ENCODE measurements at regions not wholly inside any gene's neighbourhood (a gene's known extent, or its start where the extent isn't known, plus 50 kb on each side); places are given as distances from the start of the nearest gene placed in this dataset.

DNA sequence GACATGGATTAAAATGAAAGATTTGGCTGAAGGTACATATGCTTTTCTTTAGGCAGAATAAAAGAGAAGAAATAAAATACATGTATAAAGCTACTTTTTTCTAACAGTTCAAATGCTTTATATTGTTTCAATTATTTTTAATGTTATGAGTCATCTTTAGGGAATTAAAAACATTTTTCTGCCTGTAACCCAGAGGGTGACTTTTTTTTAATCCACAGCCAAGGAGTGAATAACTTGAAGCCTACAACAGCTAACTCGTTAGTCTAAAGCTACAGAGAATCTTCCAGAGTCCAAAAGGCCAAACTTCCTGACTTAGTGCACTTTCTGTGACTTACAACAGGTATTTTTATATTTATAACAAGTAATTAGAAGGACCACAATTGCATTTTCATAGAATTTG, 151.6 kb downstream of the SEC23A start:
- FAIRE-seq: no peak
- no peaks in the 10 kb centered on the region for H4K20me1 ChIP-seq (replicated peaks in 1 of 2; ENCODE audit: control insufficient read depth in 1 of 2, insufficient read depth in 2 of 2, low read length in 2 of 2)
- no peak overlapping the region for H2AFZ ChIP-seq (ENCODE audit: low read length)
- H3K27ac ChIP-seq (ENCODE audit: low read depth, low read length): no peak overlapping the region
- H3K14ac ChIP-seq (ENCODE audit: insufficient read length): no peak overlapping the region
- no peak overlapping the region for H4K8ac ChIP-seq (ENCODE audit: extremely low read depth, insufficient read depth, low read length)
- no peaks in the 10 kb centered on the region; the same call in 1 of the 2 replicates for H3K23me2 ChIP-seq (ENCODE audit: low read depth, low read length)
- H3K18ac ChIP-seq (ENCODE audit: extremely low read depth, low read length): no peak overlapping the region
- WGBS, 2 experiments (ENCODE audit: extremely low coverage in 1 of 2, insufficient coverage in 1 of 2, insufficient read length in 1 of 2, insufficient replicate concordance in 2 of 2, low coverage in 1 of 2, low lambda C conversion rate in 2 of 2, missing lambda C conversion rate in 1 of 2): 96% methylated on average over 1 of the region's 1 CpG; no CpG with 5 or more reads in 1 of the 2 experiments
- H2BK20ac ChIP-seq (ENCODE audit: low read length): no peak overlapping the region
- no peak overlapping the region for H2BK120ac ChIP-seq (replicated peaks; ENCODE audit: low read depth, low read length)
- no peak overlapping the region for H4K91ac ChIP-seq (replicated peaks; ENCODE audit: insufficient read length, low read length)
- no peaks in the 10 kb centered on the region for H3K36me3 ChIP-seq (ENCODE audit: control insufficient read depth in 2 of 4, insufficient read depth in 4 of 4, low read length in 3 of 4)
- H3K9me3 ChIP-seq (ENCODE audit: insufficient read depth in 2 of 2, low read depth in 1 of 2, low read length in 1 of 2): no peaks in the 10 kb centered on the region
- no peak for DNase-seq (ENCODE audit: low read depth in 1 of 2, low spot score in 2 of 2)
- CTCF ChIA-PET (ENCODE audit: partially characterized antibody): interaction anchor here (1.4 kb wide), 1 partner anchor 33 kb away, joined by 4 read pairs; no protein-coding TSS in a partner anchor
- no peak overlapping the region for H2BK12ac ChIP-seq (ENCODE audit: low read depth, low read length)
- H2BK5ac ChIP-seq (ENCODE audit: low read depth, low read length): no peak overlapping the region
- no peak overlapping the region for H3K4me3 ChIP-seq (ENCODE audit: extremely low read depth in 1 of 4, insufficient read depth in 2 of 4, low read depth in 3 of 4, low read length in 4 of 4)
- TF ChIP-seq HDAC2 (IDR thresholded peaks at IDR 0.05; ENCODE audit: borderline replicate concordance in 1 of 2, low read depth in 2 of 2, low read length in 2 of 2): no peak
- TF ChIP-seq NRF1 (IDR thresholded peaks at IDR 0.05; ENCODE audit: low read depth, low read length): no peak
- TF ChIP-seq CTBP2 (IDR thresholded peaks at IDR 0.05; ENCODE audit: borderline replicate concordance, insufficient read depth, insufficient read length, low read length): no peak
- TF ChIP-seq POLR2AphosphoS5 (IDR thresholded peaks at IDR 0.05; ENCODE audit: low read depth, low read length): no peak
- TF ChIP-seq TAF1 (IDR thresholded peaks at IDR 0.05; ENCODE audit: low read depth, low read length): no peak
- no peak for TF ChIP-seq FOSL1 (IDR thresholded peaks at IDR 0.05; ENCODE audit: insufficient read depth, low read depth, low read length)
- no peak for TF ChIP-seq ZNF274 (IDR thresholded peaks at IDR 0.05; ENCODE audit: borderline replicate concordance, extremely low read depth, low read length)
- TF ChIP-seq, protein P1, sequence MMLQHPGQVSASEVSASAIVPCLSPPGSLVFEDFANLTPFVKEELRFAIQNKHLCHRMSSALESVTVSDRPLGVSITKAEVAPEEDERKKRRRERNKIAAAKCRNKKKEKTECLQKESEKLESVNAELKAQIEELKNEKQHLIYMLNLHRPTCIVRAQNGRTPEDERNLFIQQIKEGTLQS (IDR thresholded peaks at IDR 0.05; ENCODE audit: insufficient read depth, low read depth, low read length): no peak
- no peak for TF ChIP-seq CREB1 (IDR thresholded peaks at IDR 0.05)
- no peak overlapping the region for H2AK5ac ChIP-seq (ENCODE audit: low read depth, low read length)
- no peak overlapping the region for H3K9ac ChIP-seq (replicated peaks in 1 of 4; ENCODE audit: extremely low read depth in 1 of 4, low read depth in 3 of 4, low read length in 3 of 4)
- H4K5ac ChIP-seq (ENCODE audit: insufficient read length, low read depth, low read length): no peak overlapping the region
- H3K4ac ChIP-seq (replicated peaks; ENCODE audit: insufficient read length, low read depth, low read length): no peak overlapping the region
- no peak overlapping the region for H3K23ac ChIP-seq (ENCODE audit: insufficient read length)
- POLR2A ChIA-PET (ENCODE audit: partially characterized antibody): no interaction called here
- no peaks in the 10 kb centered on the region for H3K79me2 ChIP-seq (ENCODE audit: control insufficient read depth in 1 of 2, insufficient read depth in 2 of 2, low read length in 2 of 2)
- H2BK15ac ChIP-seq (ENCODE audit: low read length): no peak overlapping the region
- H3K27me3 ChIP-seq (replicated peaks in 1 of 4; ENCODE audit: control insufficient read depth in 3 of 4, extremely low read depth in 1 of 4, insufficient read depth in 3 of 4, low read length in 3 of 4): no peaks in the 10 kb centered on the region
- no peaks in the 10 kb centered on the region for H3K79me1 ChIP-seq (ENCODE audit: low read depth, low read length)
- H3K4me2 ChIP-seq (ENCODE audit: insufficient read depth in 1 of 2, low read depth in 2 of 2, low read length in 2 of 2): no peak overlapping the region
- H3K4me1 ChIP-seq (replicated peaks in 1 of 4; ENCODE audit: control insufficient read depth in 3 of 4, insufficient read depth in 4 of 4, low read length in 3 of 4): no peaks in the 10 kb centered on the region
- no peak overlapping the region for H3K56ac ChIP-seq (replicated peaks; ENCODE audit: insufficient read length, low read depth, low read length)

Data from H1 (cell line).